Tibial artery (tissue), 4 donors: ENCODE measurements at regions not wholly inside any gene's neighbourhood (a gene's known extent, or its start where the extent isn't known, plus 50 kb on each side); places are given as distances from the start of the nearest gene placed in this dataset.

Experiments
- DNase-seq, 2 donors: peaks; one replicate each; pipeline ENCODE4 v3.0.0-alpha.2; 2019
- H3K27ac ChIP-seq, 2 donors: fragments of 200-600 bp; sonication (generic) in 1 of 2; 1 replicate in 1 of 2; 2 replicates in 1 of 2; pipeline ENCODE4 v1.5.1; 2018 to 2019; ENCODE audit warnings: mild to moderate bottlenecking in 1 of 2
- H3K27me3 ChIP-seq, 2 donors: fragments of 200-600 bp; sonication (generic) in 1 of 2; one replicate each; pipeline versions ENCODE4 v1.5.1 to v1.6.0; 2016 to 2019
- H3K36me3 ChIP-seq, 3 donors: fragments of 200-600 bp; sonication (generic) in 2 of 3; one replicate each; pipeline ENCODE4 v1.5.1; 2016 to 2019; ENCODE audit warnings: mild to moderate bottlenecking in 2 of 3
- H3K4me1 ChIP-seq, 4 donors: fragments of 200-600 bp; sonication (generic) in 2 of 4; 1 replicate in 3 of 4; 2 replicates in 1 of 4; pipeline ENCODE4 v1.5.1; 2016 to 2019
- H3K4me3 ChIP-seq, 2 donors: fragments of 200-600 bp; sonication (generic) in 1 of 2; 1 replicate in 1 of 2; 2 replicates in 1 of 2; pipeline ENCODE4 v1.5.1; 2018 to 2019; ENCODE audit warnings: mild to moderate bottlenecking in 2 of 2
- H3K9me3 ChIP-seq, 3 donors: fragments of 200-600 bp; sonication (generic) in 1 of 3; one replicate each; pipeline ENCODE4 v1.5.1; 2016 to 2019
- CTCF ChIP-seq, 2 experiments: fragments of 200-600 bp in 1 of 2; fragments of 450-650 bp in 1 of 2; IDR thresholded peaks; one replicate each; pipeline ENCODE4 v1.5.1; 2017 to 2019; ENCODE audit warnings: antibody characterized with exemption in 2 of 2, mild to moderate bottlenecking in 1 of 2, moderate library complexity in 1 of 2
- intact Hi-C: fragments of 100-400 bp; cut with DNase I; formaldehyde crosslinking; loops from one replicate; pipeline ENCODE4 v1.15.0; 2023; ENCODE audit warnings: low total_unique reads

- intact Hi-C loops = no loop called here
- no peak overlapping the region for H3K4me3 ChIP-seq
- no peaks in the 10 kb centered on the region for H3K9me3 ChIP-seq
- no peak overlapping the region for H3K27ac ChIP-seq
- no peaks in the 10 kb centered on the region for H3K27me3 ChIP-seq
- no peak for DNase-seq
- H3K4me1 ChIP-seq = no peaks in the 10 kb centered on the region
- H3K36me3 ChIP-seq = no peaks in the 10 kb centered on the region
- TF ChIP-seq CTCF (IDR thresholded peaks at IDR 0.05) = no peak
Measured at GRCh38 chr5:4674166-4674565, 466.0 kb upstream of the ADAMTS16 start.

- H3K36me3 ChIP-seq = no peaks in the 10 kb centered on the region
- no peak for TF ChIP-seq CTCF (IDR thresholded peaks at IDR 0.05)
- intact Hi-C loops = no loop called here
- H3K27me3 ChIP-seq = no peaks in the 10 kb centered on the region
- H3K4me3 ChIP-seq = no peak overlapping the region
- H3K27ac ChIP-seq = no peak overlapping the region
- no peaks in the 10 kb centered on the region for H3K9me3 ChIP-seq
- no peak for DNase-seq
- no peaks in the 10 kb centered on the region for H3K4me1 ChIP-seq
Measured at GRCh38 chr5:4676934-4677333, 463.2 kb upstream of the ADAMTS16 start.

- H3K4me1 ChIP-seq = no peaks in the 10 kb centered on the region
- H3K4me3 ChIP-seq = no peak overlapping the region
- H3K27me3 ChIP-seq = no peaks in the 10 kb centered on the region
- no peak for TF ChIP-seq CTCF (IDR thresholded peaks at IDR 0.05)
- DNase-seq = no peak
- peaks cover 0 to 7% (median 0%) of the 10 kb centered on the region in 3 donors for H3K9me3 ChIP-seq
- no peaks in the 10 kb centered on the region for H3K36me3 ChIP-seq
- no peak overlapping the region for H3K27ac ChIP-seq
- intact Hi-C loops = no loop called here
Measured at GRCh38 chr5:4684946-4685345, 455.2 kb upstream of the ADAMTS16 start.

GRCh38 chr5:4698596-4698995, 441.5 kb upstream of the ADAMTS16 start:
- H3K4me3 ChIP-seq = no peak overlapping the region
- no peaks in the 10 kb centered on the region for H3K9me3 ChIP-seq
- H3K27me3 ChIP-seq = no peaks in the 10 kb centered on the region
- TF ChIP-seq CTCF (IDR thresholded peaks at IDR 0.05) = no peak
- no peak for DNase-seq
- intact Hi-C loops = no loop called here
- no peaks in the 10 kb centered on the region for H3K36me3 ChIP-seq
- H3K4me1 ChIP-seq = no peaks in the 10 kb centered on the region
- H3K27ac ChIP-seq = no peak overlapping the region

- intact Hi-C loops = no loop called here
- Histone ChIP-seq H3K4me3 (no peak overlapping the region), H3K27me3 (no peaks in the 10 kb centered on the region), H3K4me1 (no peaks in the 10 kb centered on the region), H3K9me3 (no peaks in the 10 kb centered on the region), H3K27ac (no peak overlapping the region), H3K36me3 (no peaks in the 10 kb centered on the region)
- DNase-seq = no peak
- TF ChIP-seq CTCF (IDR thresholded peaks at IDR 0.05) = no peak
Measured at GRCh38 chr5:4699592-4699991, 440.5 kb upstream of the ADAMTS16 start.

- H3K27me3 ChIP-seq = no peaks in the 10 kb centered on the region
- peak in 1 of 2 donors; percentile 45 for DNase-seq
- no peak overlapping the region for H3K27ac ChIP-seq
- no peaks in the 10 kb centered on the region for H3K36me3 ChIP-seq
- H3K9me3 ChIP-seq = no peaks in the 10 kb centered on the region
- TF ChIP-seq CTCF (IDR thresholded peaks at IDR 0.05) = no peak
- intact Hi-C loops = no loop called here
- no peak overlapping the region for H3K4me3 ChIP-seq
- H3K4me1 ChIP-seq = no peaks in the 10 kb centered on the region
Measured at GRCh38 chr5:4700069-4700468, 440.1 kb upstream of the ADAMTS16 start.
